ENCODE measurements at regions not wholly inside any gene's neighbourhood (a gene's known extent, or its start where the extent isn't known, plus 50 kb on each side); places are given as distances from the start of the nearest gene placed in this dataset.

GRCh38 chr18:67783196-67783946 is 266.9 kb upstream of the DSEL start:
- TF ChIP-seq CTCF (IDR thresholded peaks at IDR 0.05; ENCODE audit: low read depth, low read length) = no peak
- no peak for TF ChIP-seq POLR2A (IDR thresholded peaks at IDR 0.05; ENCODE audit: extremely low read depth, insufficient read length)
- TF ChIP-seq MYC (IDR thresholded peaks at IDR 0.05; ENCODE audit: low read depth, low read length) = no peak
- no peak for TF ChIP-seq MAX (IDR thresholded peaks at IDR 0.05; ENCODE audit: low read depth, low read length)
